ENCODE measurements at regions not wholly inside any gene's neighbourhood (a gene's known extent, or its start where the extent isn't known, plus 50 kb on each side); places are given as distances from the start of the nearest gene placed in this dataset.

DNA sequence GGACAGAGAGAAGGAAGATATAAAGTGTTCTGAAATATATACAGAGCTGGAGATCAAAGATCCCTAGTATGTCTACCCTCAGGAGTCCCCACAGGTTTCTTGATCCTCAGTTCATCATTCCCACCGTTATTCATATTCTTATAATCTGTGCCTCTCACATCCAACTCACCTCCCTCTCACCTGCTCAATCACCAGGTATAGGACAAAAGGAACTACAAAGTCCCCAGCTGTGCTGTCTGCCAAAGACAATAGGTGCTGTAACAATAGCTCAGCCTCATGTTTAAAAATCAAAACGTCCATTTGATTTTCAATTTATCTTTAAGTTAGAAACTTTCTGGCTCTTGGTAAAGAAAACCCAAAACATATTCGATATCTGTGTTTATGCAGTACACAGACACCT lies 121.1 kb upstream of the PKN2 start:
- TF ChIP-seq, protein P1, sequence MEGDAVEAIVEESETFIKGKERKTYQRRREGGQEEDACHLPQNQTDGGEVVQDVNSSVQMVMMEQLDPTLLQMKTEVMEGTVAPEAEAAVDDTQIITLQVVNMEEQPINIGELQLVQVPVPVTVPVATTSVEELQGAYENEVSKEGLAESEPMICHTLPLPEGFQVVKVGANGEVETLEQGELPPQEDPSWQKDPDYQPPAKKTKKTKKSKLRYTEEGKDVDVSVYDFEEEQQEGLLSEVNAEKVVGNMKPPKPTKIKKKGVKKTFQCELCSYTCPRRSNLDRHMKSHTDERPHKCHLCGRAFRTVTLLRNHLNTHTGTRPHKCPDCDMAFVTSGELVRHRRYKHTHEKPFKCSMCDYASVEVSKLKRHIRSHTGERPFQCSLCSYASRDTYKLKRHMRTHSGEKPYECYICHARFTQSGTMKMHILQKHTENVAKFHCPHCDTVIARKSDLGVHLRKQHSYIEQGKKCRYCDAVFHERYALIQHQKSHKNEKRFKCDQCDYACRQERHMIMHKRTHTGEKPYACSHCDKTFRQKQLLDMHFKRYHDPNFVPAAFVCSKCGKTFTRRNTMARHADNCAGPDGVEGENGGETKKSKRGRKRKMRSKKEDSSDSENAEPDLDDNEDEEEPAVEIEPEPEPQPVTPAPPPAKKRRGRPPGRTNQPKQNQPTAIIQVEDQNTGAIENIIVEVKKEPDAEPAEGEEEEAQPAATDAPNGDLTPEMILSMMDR (IDR thresholded peaks at IDR 0.05), result no peak
- no peak for TF ChIP-seq POLR2A (IDR thresholded peaks at IDR 0.05)

Measured in testis (tissue), 2 donors.